Upper lobe of left lung (tissue), 6 donors: ENCODE measurements at regions not wholly inside any gene's neighbourhood (a gene's known extent, or its start where the extent isn't known, plus 50 kb on each side); places are given as distances from the start of the nearest gene placed in this dataset.

Experiments used
- ATAC-seq, 2 donors: fragments of 200-7000 bp; cut with Tn5 transposase; one replicate each; pipeline ENCODE4 v1.9.1; 2022; ENCODE audit warnings: mild to moderate bottlenecking in 2 of 2, moderate library complexity in 2 of 2; ENCODE audit not compliant: low FRiP score in 2 of 2
- DNase-seq, 2 donors: peaks; one replicate each; pipeline ENCODE4 v3.0.0-alpha.2; 2019 to 2020
- H3K27ac ChIP-seq, 4 donors: fragments of 200-600 bp; sonication (generic); one replicate each; pipeline ENCODE4 v1.5.1; 2016 to 2019
- H3K27me3 ChIP-seq, 4 donors: fragments of 200-600 bp; sonication (generic); one replicate each; pipeline ENCODE4 v1.5.1; 2017 to 2019
- H3K36me3 ChIP-seq, 4 donors: fragments of 200-600 bp; sonication (generic); one replicate each; pipeline ENCODE4 v1.5.1; 2016 to 2019
- H3K4me1 ChIP-seq, 4 donors: fragments of 200-600 bp; sonication (generic); one replicate each; pipeline ENCODE4 v1.5.1; 2018 to 2019
- H3K4me3 ChIP-seq, 4 donors: fragments of 200-600 bp; sonication (generic); one replicate each; pipeline ENCODE4 v1.5.1; 2017 to 2019; ENCODE audit warnings: mild to moderate bottlenecking in 2 of 4, moderate library complexity in 1 of 4
- H3K9me3 ChIP-seq, 4 donors: fragments of 200-600 bp; sonication (generic); one replicate each; pipeline ENCODE4 v1.5.1; 2018 to 2019
- EP300 ChIP-seq, 4 donors: sonication (generic); formaldehyde crosslinking; IDR thresholded peaks; one replicate each; pipeline ENCODE4 v1.5.1; 2017; ENCODE audit warnings: antibody characterized with exemption in 4 of 4, control low read depth in 2 of 4
- POLR2A ChIP-seq, 4 donors: fragments of 450-650 bp; IDR thresholded peaks; one replicate each; pipeline ENCODE4 v1.5.1; 2016 to 2017; ENCODE audit warnings: antibody characterized with exemption in 4 of 4, mild to moderate bottlenecking in 2 of 4
- POLR2AphosphoS5 ChIP-seq, 2 donors: sonication (generic); formaldehyde crosslinking; IDR thresholded peaks; one replicate each; pipeline ENCODE4 v1.5.1; 2017; ENCODE audit warnings: antibody characterized with exemption in 2 of 2
- WGBS, 2 donors: methylation state at CpG; one replicate each; pipeline ENCODE4 v1.1.5; 2017 to 2018; 5-methylcytosine and 5-hydroxymethylcytosine counted together
- TF ChIP-seq, protein P1 (sequence below), 6 experiments: fragments of 450-650 bp in 4 of 6; fragments of 200-600 bp in 2 of 6; sonication (generic) in 2 of 6; IDR thresholded peaks; one replicate each; pipeline ENCODE4 v1.5.1; 2016 to 2019; ENCODE audit warnings: antibody characterized with exemption in 6 of 6
- donor health status: DM: no; HTN: no; CAD: no; lungs with moderate emphysema.
- donor health status: DM: no; HTN: yes; CAD: no; lungs with severe emphysema.

DNA sequence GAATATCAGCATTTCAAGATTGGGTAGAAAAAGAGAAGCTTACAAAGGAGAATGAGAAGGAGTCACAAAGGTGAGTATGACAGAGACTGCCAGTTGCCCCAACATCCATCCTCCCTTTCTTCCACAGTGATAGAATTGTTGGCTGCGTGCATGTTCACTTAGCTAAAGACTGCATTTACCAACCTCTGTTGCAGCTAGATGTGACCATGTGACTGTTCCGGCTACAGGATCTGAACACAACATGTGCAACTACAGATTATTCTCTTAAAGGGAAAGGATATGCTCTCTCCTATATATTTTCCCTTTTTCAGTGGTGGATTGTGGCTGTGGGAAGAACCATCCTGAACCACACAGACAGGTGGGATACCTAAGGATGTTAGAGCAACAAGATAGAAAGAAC lies 60.5 kb upstream of the ZNRF2 start:
- 85 to 94% methylated on average over 2 of the region's 2 CpGs for WGBS, 2 donors
- H3K36me3 ChIP-seq = no peaks in the 10 kb centered on the region
- no peaks in the 10 kb centered on the region for H3K27me3 ChIP-seq
- ATAC-seq (no peak), DNase-seq (no peak)
- no peak for TF ChIP-seq POLR2A (IDR thresholded peaks at IDR 0.05)
- TF ChIP-seq, protein P1, sequence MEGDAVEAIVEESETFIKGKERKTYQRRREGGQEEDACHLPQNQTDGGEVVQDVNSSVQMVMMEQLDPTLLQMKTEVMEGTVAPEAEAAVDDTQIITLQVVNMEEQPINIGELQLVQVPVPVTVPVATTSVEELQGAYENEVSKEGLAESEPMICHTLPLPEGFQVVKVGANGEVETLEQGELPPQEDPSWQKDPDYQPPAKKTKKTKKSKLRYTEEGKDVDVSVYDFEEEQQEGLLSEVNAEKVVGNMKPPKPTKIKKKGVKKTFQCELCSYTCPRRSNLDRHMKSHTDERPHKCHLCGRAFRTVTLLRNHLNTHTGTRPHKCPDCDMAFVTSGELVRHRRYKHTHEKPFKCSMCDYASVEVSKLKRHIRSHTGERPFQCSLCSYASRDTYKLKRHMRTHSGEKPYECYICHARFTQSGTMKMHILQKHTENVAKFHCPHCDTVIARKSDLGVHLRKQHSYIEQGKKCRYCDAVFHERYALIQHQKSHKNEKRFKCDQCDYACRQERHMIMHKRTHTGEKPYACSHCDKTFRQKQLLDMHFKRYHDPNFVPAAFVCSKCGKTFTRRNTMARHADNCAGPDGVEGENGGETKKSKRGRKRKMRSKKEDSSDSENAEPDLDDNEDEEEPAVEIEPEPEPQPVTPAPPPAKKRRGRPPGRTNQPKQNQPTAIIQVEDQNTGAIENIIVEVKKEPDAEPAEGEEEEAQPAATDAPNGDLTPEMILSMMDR (IDR thresholded peaks at IDR 0.05) = no peak
- peaks cover 0 to 4% (median 0%) of the 10 kb centered on the region in 4 donors for H3K9me3 ChIP-seq
- peaks cover 18 to 26% (median 22%) of the 10 kb centered on the region in 4 donors for H3K4me1 ChIP-seq
- no peak overlapping the region for H3K27ac ChIP-seq
- H3K4me3 ChIP-seq = no peak overlapping the region

GRCh38 chr7:30224511-30225062 lies 59.8 kb upstream of the ZNRF2 start:
- Histone ChIP-seq H3K4me1 (peaks cover 18 to 26% (median 22%) of the 10 kb centered on the region in 4 donors), H3K36me3 (no peaks in the 10 kb centered on the region), H3K4me3 (no peak overlapping the region), H3K9me3 (peaks cover 0 to under 1% (median 0%) of the 10 kb centered on the region in 4 donors), H3K27me3 (no peaks in the 10 kb centered on the region), H3K27ac (peak overlapping the region in 3 of 4 donors; percentile 40 to 74 (median 46))
- DNase-seq = peak in 1 of 2 donors; percentile 53
- ATAC-seq = peak; percentile 74 to 84
- 33 to 37% methylated on average over 3 of the region's 3 CpGs for WGBS, 2 donors
- TF ChIP-seq POLR2A (IDR thresholded peaks at IDR 0.05) (no peak), POLR2AphosphoS5 (IDR thresholded peaks at IDR 0.05) (no peak)

GRCh38 chr7:30225863-30226613 lies 58.4 kb upstream of the ZNRF2 start:
- no peaks in the 10 kb centered on the region for H3K36me3 ChIP-seq
- H3K4me1 ChIP-seq = peaks cover 18 to 26% (median 22%) of the 10 kb centered on the region in 4 donors
- H3K27ac ChIP-seq = peak overlapping the region; percentile 40 to 74 (median 64)
- 42 to 48% methylated on average over 7 of the region's 7 CpGs for WGBS, 2 donors
- peak; percentile 90 to 91 for ATAC-seq
- H3K9me3 ChIP-seq = no peaks in the 10 kb centered on the region
- DNase-seq = peak in 1 of 2 donors; percentile 89
- H3K27me3 ChIP-seq = no peaks in the 10 kb centered on the region
- TF ChIP-seq POLR2AphosphoS5 (IDR thresholded peaks at IDR 0.05) = peak; percentile 31 to 39
- no peak for TF ChIP-seq EP300 (IDR thresholded peaks at IDR 0.05)
- no peak overlapping the region for H3K4me3 ChIP-seq

- peak overlapping the region; percentile 40 to 74 (median 64) for H3K27ac ChIP-seq
- no peak for TF ChIP-seq EP300 (IDR thresholded peaks at IDR 0.05)
- TF ChIP-seq, protein P1 (IDR thresholded peaks at IDR 0.05) = peak in 3 of 6 experiments; percentile 36 to 51 (median 37)
- WGBS, 2 donors = 65 to 66% methylated on average over 12 of the region's 12 CpGs
- H3K9me3 ChIP-seq = no peaks in the 10 kb centered on the region
- ATAC-seq (peak in 1 of 2 donors; percentile 47), DNase-seq (peak; percentile 18 to 71)
- H3K4me3 ChIP-seq = no peak overlapping the region
- no peaks in the 10 kb centered on the region for H3K36me3 ChIP-seq
- no peaks in the 10 kb centered on the region for H3K27me3 ChIP-seq
- H3K4me1 ChIP-seq = peaks cover 18 to 26% (median 22%) of the 10 kb centered on the region in 4 donors
These were observed 57.7 kb upstream of the ZNRF2 start for GRCh38 chr7:30226614-30227268.

DNA sequence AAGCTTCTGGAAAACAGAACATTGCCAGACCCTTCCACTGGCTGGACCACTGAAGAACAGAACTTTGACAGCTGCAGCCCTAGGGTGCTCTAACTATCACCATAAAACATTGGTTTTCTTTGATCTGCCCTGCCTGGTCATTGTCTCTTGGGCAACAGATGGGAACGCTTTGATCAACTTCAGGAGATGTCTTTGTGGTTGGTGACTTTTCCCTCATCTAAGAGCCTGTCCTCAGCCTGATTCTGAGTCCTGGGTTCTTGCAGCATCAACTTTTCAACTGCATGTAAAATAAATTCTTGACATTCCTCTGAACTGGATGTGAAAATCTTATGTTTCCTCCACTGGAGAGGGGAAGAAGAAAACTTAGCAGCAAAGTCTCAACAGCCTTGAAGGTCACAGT lies 53.1 kb upstream of the ZNRF2 start:
- TF ChIP-seq EP300 (IDR thresholded peaks at IDR 0.05) (no peak), POLR2AphosphoS5 (IDR thresholded peaks at IDR 0.05) (no peak), POLR2A (IDR thresholded peaks at IDR 0.05) (no peak)
- TF ChIP-seq, protein P1 (IDR thresholded peaks at IDR 0.05) = no peak
- no peaks in the 10 kb centered on the region for H3K9me3 ChIP-seq
- no peak for DNase-seq
- no peaks in the 10 kb centered on the region for H3K36me3 ChIP-seq
- H3K4me3 ChIP-seq = no peak overlapping the region
- 87 to 100% methylated on average over 1 of the region's 1 CpG for WGBS, 2 donors
- H3K27me3 ChIP-seq = no peaks in the 10 kb centered on the region
- H3K4me1 ChIP-seq = peaks cover 7 to 11% (median 8%) of the 10 kb centered on the region in 4 donors
- no peak overlapping the region for H3K27ac ChIP-seq
- ATAC-seq = no peak
